HCT116 (cell line): ENCODE measurements at regions not wholly inside any gene's neighbourhood (a gene's known extent, or its start where the extent isn't known, plus 50 kb on each side); places are given as distances from the start of the nearest gene placed in this dataset.

ENCODE experiments used
- ATAC-seq: fragments of 200-7000 bp; cut with Tn5 transposase; 2 replicates; pipeline ENCODE4 v1.9.1; 2020; ENCODE audit warnings: mild to moderate bottlenecking, moderate library complexity
- BruUV-seq: library from RNA; stranded (reverse); fragments of 400-500 nt; replicated peaks from 2 replicates; lab custom pipeline; 2021; lab: Mats Ljungman, UMichigan
- CTCF ChIA-PET: fragments of 300-600 bp; sonication (Branson Sonifier 250); formaldehyde crosslinking; loops from one replicate; lab custom pipeline; 2021; ENCODE audit warnings: antibody characterized with exemption; lab: Charles Lee
- POLR2A ChIA-PET: fragments of 300-600, 350-600 bp; sonication (Branson Sonifier 250); formaldehyde crosslinking; loops from one replicate; lab custom pipeline; 2021; ENCODE audit warnings: antibody characterized with exemption; lab: Charles Lee
- RAD21 ChIA-PET, 2 experiments: fragments of 300-600 bp; sonication (Branson Sonifier 250); formaldehyde crosslinking; loops; one replicate each; lab custom pipeline; 2023; ENCODE audit warnings: low total read pairs in 2 of 2; ENCODE audit not compliant: uncharacterized antibody in 2 of 2, unreplicated experiment in 2 of 2, low non-redundant PET in 1 of 2; lab: Charles Lee
- DNase-seq: peaks from one replicate; pipeline ENCODE4 v3.0.0-alpha.2; 2010; ENCODE audit warnings: low read depth, low spot score
- H2AFZ ChIP-seq: fragments of 200-600 bp; shearing (Covaris generic), sonication (generic); 2 replicates; pipeline ENCODE4 v1.6.1; 2017; ENCODE audit warnings: low read depth, mixed run types, mixed read lengths, antibody characterized with exemption, low read length; ENCODE audit not compliant: poor library complexity, severe bottlenecking
- H3K27ac ChIP-seq: 2 replicates; pipeline ENCODE4 v1.5.1; 2012; ENCODE audit warnings: low read depth, low read length
- H3K27me3 ChIP-seq: fragments of 200-600 bp; sonication (generic); 2 replicates; pipeline ENCODE4 v1.6.1; 2016; ENCODE audit warnings: mixed run types, low read length, mixed read lengths; ENCODE audit not compliant: insufficient read depth
- H3K36me3 ChIP-seq, 2 experiments: fragments of 200-500 bp in 1 of 2; fragments of 200-600 bp in 1 of 2; sonication (Bioruptor generic) in 1 of 2; sonication (generic) in 1 of 2; 2 replicates each; pipeline versions ENCODE4 v1.5.1 to v1.6.1; 2014 to 2016; ENCODE audit warnings: low read length in 2 of 2, inconsistent platforms in 1 of 2, mixed read lengths in 1 of 2, mixed run types in 1 of 2; ENCODE audit not compliant: insufficient read depth in 2 of 2, control insufficient read depth in 1 of 2
- H3K4me1 ChIP-seq, 2 experiments: fragments of 200-600 bp in 1 of 2; sonication (generic) in 1 of 2; 2 replicates each; pipeline versions ENCODE4 v1.5.1 to v1.6.1; 2012 to 2017; ENCODE audit warnings: low read length in 2 of 2, inconsistent platforms in 1 of 2, mild to moderate bottlenecking in 1 of 2, mixed read lengths in 1 of 2, mixed run types in 1 of 2, moderate library complexity in 1 of 2; ENCODE audit not compliant: insufficient read depth in 2 of 2, control insufficient read depth in 1 of 2
- H3K4me2 ChIP-seq: fragments of 200-600 bp; sonication (generic); 2 replicates; pipeline ENCODE4 v1.6.1; 2017; ENCODE audit warnings: mixed run types, low read length, mixed read lengths
- H3K4me3 ChIP-seq, 2 experiments: fragments of 200-600 bp in 1 of 2; sonication (generic) in 1 of 2; replicated peaks in 1 of 2; 2 replicates each; pipeline ENCODE4 v1.5.1; 2011 to 2016; ENCODE audit warnings: low read length in 2 of 2, control low read depth in 1 of 2, low read depth in 1 of 2, mild to moderate bottlenecking in 1 of 2, mixed read lengths in 1 of 2, mixed run types in 1 of 2
- H3K79me2 ChIP-seq: fragments of 200-600 bp; sonication (generic); 2 replicates; pipeline ENCODE4 v1.6.1; 2017; ENCODE audit warnings: mild to moderate bottlenecking, mixed run types, low read length, moderate library complexity, mixed read lengths; ENCODE audit not compliant: insufficient read depth
- H3K9ac ChIP-seq: fragments of 200-600 bp; sonication (generic); 2 replicates; pipeline ENCODE4 v1.6.1; 2016; ENCODE audit warnings: low read length, mixed read lengths
- H3K9me2 ChIP-seq: fragments of 200-600 bp; sonication (generic), shearing (Covaris generic); 2 replicates; pipeline ENCODE4 v1.6.1; 2017; ENCODE audit warnings: mixed run types, mild to moderate bottlenecking, moderate library complexity; ENCODE audit not compliant: insufficient read depth
- H3K9me3 ChIP-seq, 2 experiments: fragments of 200-500 bp in 1 of 2; fragments of 200-600 bp in 1 of 2; sonication (Bioruptor generic) in 1 of 2; sonication (generic) in 1 of 2; 2 replicates each; pipeline ENCODE4 v1.6.1; 2014 to 2017; ENCODE audit warnings: low read length in 2 of 2, mixed read lengths in 2 of 2, inconsistent platforms in 1 of 2, low read depth in 1 of 2, mild to moderate bottlenecking in 1 of 2, mixed run types in 1 of 2, moderate library complexity in 1 of 2; ENCODE audit not compliant: control insufficient read depth in 1 of 2, insufficient read depth in 1 of 2
- H4K20me1 ChIP-seq: fragments of 200-600 bp; sonication (generic), shearing (Covaris generic); 2 replicates; pipeline ENCODE4 v1.6.1; 2017; ENCODE audit warnings: mixed run types, mild to moderate bottlenecking, moderate library complexity; ENCODE audit not compliant: insufficient read depth
- CBX3 ChIP-seq: IDR thresholded peaks from 2 replicates; pipeline ENCODE4 v1.6.1; 2012; ENCODE audit warnings: low read depth
- CEBPB ChIP-seq: IDR thresholded peaks from 2 replicates; pipeline ENCODE4 v1.6.1; 2012; ENCODE audit warnings: low read depth
- RAD21 ChIP-seq: IDR thresholded peaks from 2 replicates; pipeline ENCODE4 v1.6.1; 2012; ENCODE audit warnings: low read depth, mild to moderate bottlenecking
- TCF7L2 ChIP-seq: IDR thresholded peaks from 2 replicates; pipeline ENCODE4 v1.7.0; 2011; ENCODE audit warnings: borderline replicate concordance, inconsistent platforms; ENCODE audit not compliant: insufficient read depth, insufficient read length; ENCODE audit errors: extremely low read depth
- YY1 ChIP-seq: IDR thresholded peaks from 2 replicates; pipeline ENCODE4 v1.6.1; 2011; ENCODE audit warnings: low read length, low read depth, moderate library complexity, mild to moderate bottlenecking; ENCODE audit not compliant: insufficient replicate concordance; ENCODE audit errors: extremely low read depth
- ZNF274 ChIP-seq: fragments of 200-500 bp; sonication (Bioruptor generic); IDR thresholded peaks from 2 replicates; pipeline ENCODE4 v1.6.1; 2014; ENCODE audit warnings: mild to moderate bottlenecking, low read depth, low read length, inconsistent platforms
- intact Hi-C: fragments of 100-400 bp; cut with micrococcal nuclease; formaldehyde crosslinking; loops from 2 replicates; pipeline ENCODE4 v1.10.0; 2022
- TF ChIP-seq, protein P1 (sequence below): IDR thresholded peaks from 2 replicates; pipeline ENCODE4 v1.6.1; 2012
- TF ChIP-seq, protein P2 (sequence below): IDR thresholded peaks from 2 replicates; pipeline ENCODE4 v1.6.1; 2011; ENCODE audit warnings: mild to moderate bottlenecking, low read length, moderate library complexity; ENCODE audit not compliant: insufficient replicate concordance; ENCODE audit errors: extremely low read depth
- TF ChIP-seq, protein P3 (sequence below), 3 experiments: fragments of 200-600 bp in 1 of 3; sonication (generic) in 1 of 3; IDR thresholded peaks in 2 of 3; conservative IDR thresholded peaks in 1 of 3; 2 replicates each; pipeline ENCODE4 v1.5.1; 2012 to 2017; ENCODE audit warnings: low read depth in 2 of 3, low read length in 2 of 3, antibody characterized with exemption in 1 of 3, borderline replicate concordance in 1 of 3, control low read depth in 1 of 3, mild to moderate bottlenecking in 1 of 3, mixed read lengths in 1 of 3, mixed run types in 1 of 3, moderate library complexity in 1 of 3; ENCODE audit not compliant: insufficient read depth in 1 of 3

DNA sequence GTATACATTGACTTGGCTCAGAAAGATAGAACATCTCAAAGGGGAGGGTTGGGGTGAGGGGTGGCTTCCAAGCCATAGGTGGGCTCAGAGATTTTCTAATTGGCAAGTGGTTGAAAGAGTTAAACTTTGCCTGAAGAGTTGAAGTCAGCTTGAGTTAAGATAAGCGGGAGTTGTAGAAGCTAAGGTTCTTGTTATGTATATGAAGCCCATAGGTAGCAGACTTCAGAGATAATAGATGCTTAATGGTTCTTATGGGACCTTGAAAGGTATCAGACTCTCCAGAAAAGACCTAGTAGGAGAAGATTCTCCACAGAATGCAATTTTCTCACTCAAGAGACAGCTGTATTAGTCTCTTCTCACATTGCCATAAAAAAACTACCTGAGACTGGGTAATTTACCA lies 599.1 kb upstream of the CPEB2 start:
- H3K79me2 ChIP-seq, result no peaks in the 10 kb centered on the region
- H3K27me3 ChIP-seq, result no peaks in the 10 kb centered on the region
- H3K9me2 ChIP-seq, result no peaks in the 10 kb centered on the region
- ChIA-PET RAD21 (no interaction called here), POLR2A (no interaction called here), CTCF (no interaction called here)
- peaks cover 4 to 24% of the 10 kb centered on the region in 2 experiments; a peak in 3 of 4 replicates for H3K9me3 ChIP-seq
- H3K4me1 ChIP-seq, result no peaks in the 10 kb centered on the region
- no peak for DNase-seq
- no peak for ATAC-seq
- no peak overlapping the region for H3K27ac ChIP-seq
- no peak overlapping the region for H3K9ac ChIP-seq
- no TSS peak for BruUV-seq
- no peak overlapping the region for H2AFZ ChIP-seq
- no peak overlapping the region for H3K4me2 ChIP-seq
- intact Hi-C loops, result no loop called here
- no peak for TF ChIP-seq ZNF274
- TF ChIP-seq YY1, result no peak
- TF ChIP-seq, protein P1, sequence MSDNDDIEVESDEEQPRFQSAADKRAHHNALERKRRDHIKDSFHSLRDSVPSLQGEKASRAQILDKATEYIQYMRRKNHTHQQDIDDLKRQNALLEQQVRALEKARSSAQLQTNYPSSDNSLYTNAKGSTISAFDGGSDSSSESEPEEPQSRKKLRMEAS, result no peak
- TF ChIP-seq, protein P2, sequence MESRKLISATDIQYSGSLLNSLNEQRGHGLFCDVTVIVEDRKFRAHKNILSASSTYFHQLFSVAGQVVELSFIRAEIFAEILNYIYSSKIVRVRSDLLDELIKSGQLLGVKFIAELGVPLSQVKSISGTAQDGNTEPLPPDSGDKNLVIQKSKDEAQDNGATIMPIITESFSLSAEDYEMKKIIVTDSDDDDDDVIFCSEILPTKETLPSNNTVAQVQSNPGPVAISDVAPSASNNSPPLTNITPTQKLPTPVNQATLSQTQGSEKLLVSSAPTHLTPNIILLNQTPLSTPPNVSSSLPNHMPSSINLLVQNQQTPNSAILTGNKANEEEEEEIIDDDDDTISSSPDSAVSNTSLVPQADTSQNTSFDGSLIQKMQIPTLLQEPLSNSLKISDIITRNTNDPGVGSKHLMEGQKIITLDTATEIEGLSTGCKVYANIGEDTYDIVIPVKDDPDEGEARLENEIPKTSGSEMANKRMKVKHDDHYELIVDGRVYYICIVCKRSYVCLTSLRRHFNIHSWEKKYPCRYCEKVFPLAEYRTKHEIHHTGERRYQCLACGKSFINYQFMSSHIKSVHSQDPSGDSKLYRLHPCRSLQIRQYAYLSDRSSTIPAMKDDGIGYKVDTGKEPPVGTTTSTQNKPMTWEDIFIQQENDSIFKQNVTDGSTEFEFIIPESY, result no peak
- TF ChIP-seq, protein P3, sequence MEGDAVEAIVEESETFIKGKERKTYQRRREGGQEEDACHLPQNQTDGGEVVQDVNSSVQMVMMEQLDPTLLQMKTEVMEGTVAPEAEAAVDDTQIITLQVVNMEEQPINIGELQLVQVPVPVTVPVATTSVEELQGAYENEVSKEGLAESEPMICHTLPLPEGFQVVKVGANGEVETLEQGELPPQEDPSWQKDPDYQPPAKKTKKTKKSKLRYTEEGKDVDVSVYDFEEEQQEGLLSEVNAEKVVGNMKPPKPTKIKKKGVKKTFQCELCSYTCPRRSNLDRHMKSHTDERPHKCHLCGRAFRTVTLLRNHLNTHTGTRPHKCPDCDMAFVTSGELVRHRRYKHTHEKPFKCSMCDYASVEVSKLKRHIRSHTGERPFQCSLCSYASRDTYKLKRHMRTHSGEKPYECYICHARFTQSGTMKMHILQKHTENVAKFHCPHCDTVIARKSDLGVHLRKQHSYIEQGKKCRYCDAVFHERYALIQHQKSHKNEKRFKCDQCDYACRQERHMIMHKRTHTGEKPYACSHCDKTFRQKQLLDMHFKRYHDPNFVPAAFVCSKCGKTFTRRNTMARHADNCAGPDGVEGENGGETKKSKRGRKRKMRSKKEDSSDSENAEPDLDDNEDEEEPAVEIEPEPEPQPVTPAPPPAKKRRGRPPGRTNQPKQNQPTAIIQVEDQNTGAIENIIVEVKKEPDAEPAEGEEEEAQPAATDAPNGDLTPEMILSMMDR (IDR thresholded peaks at IDR 0.05 in 2 of 3, conservative IDR thresholded peaks at IDR 0.05 in 1 of 3; ENCODE audit: borderline replicate concordance in 1 of 3, insufficient read depth in 1 of 3, low read depth in 2 of 3, low read length in 2 of 3), result no peak
- TF ChIP-seq TCF7L2, result no peak
- no peak for TF ChIP-seq RAD21
- TF ChIP-seq CBX3, result no peak
- no peak for TF ChIP-seq CEBPB
- H3K36me3 ChIP-seq, result no peaks in the 10 kb centered on the region
- no peaks in the 10 kb centered on the region for H4K20me1 ChIP-seq
- no peak overlapping the region for H3K4me3 ChIP-seq
